NCI-H1930 (cell line): ENCODE measurements at regions not wholly inside any gene's neighbourhood (a gene's known extent, or its start where the extent isn't known, plus 50 kb on each side); places are given as distances from the start of the nearest gene placed in this dataset.

Experiments
- DNase-seq, 2 experiments: peaks; one replicate each; lab custom pipeline; 2025; lab: John Stamatoyannopoulos, UW

DNA sequence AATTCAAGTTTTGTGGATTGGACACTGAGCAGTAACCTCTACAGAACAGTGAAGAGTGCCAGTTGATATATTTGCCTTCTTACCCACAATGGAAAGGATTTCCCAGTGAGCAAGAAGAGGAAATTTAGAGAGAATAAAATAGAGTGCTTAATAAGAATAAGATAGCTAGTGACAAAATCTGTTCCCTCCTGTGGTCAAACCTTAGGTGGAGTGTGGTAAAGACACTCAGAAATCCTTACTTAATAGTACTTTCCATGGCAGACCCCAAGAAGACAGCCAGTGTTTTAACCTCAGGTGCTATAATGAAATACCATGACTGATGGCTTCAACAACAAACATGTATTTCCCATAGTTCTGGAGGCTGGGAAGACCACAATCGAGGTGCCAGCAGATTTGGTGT, 108.4 kb upstream of the TNFAIP3 start:
- DNase-seq, result no peak

DNA sequence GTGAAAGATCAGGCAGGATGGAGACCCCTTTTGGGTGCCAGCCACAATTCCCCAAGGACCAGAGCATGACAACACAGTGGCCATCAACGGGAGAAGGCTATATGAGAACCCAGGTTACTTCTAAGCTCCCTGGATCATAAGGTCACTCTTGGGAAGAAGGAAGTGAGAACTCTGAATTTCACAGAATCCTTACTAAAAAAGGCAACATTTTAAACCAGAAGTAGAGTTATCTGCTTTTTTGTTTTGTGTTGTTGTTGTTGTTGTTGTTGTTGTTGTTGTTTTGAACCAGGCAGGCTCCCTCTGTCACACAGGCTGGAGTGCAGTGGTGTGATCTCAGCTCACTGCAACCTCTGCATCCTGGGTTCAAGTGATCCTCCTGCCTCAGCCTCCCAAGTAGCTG, 107.4 kb upstream of the TNFAIP3 start:
- DNase-seq, result no peak

DNA sequence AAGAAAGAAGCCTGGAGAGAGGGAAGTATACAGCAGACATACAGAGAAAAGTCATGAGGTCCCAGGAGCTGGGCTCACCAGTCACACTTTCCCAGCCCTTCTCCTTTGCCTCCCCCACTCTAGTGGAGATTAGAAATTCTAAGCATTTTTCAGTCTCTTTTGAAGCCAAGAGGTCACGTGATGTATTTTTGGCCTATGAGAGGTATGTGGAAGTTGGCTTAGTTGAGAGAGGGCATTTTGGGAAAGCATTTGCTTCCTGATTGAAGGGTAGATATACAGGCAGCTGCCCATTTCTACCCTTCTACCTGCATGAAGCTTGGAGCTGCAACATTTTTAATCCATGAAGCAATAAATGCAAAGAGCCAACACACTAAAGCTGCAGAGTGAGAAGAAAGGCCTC, 106.0 kb upstream of the TNFAIP3 start:
- no peak for DNase-seq

DNA sequence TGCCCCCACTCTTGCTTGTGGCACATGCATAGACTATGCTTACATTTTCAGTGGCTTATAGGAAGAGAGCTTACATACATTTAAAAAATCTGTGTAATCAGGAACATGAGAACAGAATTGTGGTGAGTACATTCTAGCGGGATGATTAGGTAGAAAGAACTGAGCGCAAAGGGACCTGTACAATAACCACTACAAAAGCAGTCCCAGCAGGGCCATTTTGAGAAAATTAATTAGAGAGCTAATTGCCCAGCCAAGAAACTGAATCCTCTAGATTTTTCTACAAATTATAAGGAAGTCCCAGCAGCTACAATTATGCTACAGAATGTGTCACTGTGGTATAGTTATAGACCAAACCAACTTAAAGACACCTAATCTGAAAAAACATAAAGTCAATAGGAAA, 105.6 kb upstream of the TNFAIP3 start:
- DNase-seq, result peak in 1 of 2 experiments; percentile 4

DNA sequence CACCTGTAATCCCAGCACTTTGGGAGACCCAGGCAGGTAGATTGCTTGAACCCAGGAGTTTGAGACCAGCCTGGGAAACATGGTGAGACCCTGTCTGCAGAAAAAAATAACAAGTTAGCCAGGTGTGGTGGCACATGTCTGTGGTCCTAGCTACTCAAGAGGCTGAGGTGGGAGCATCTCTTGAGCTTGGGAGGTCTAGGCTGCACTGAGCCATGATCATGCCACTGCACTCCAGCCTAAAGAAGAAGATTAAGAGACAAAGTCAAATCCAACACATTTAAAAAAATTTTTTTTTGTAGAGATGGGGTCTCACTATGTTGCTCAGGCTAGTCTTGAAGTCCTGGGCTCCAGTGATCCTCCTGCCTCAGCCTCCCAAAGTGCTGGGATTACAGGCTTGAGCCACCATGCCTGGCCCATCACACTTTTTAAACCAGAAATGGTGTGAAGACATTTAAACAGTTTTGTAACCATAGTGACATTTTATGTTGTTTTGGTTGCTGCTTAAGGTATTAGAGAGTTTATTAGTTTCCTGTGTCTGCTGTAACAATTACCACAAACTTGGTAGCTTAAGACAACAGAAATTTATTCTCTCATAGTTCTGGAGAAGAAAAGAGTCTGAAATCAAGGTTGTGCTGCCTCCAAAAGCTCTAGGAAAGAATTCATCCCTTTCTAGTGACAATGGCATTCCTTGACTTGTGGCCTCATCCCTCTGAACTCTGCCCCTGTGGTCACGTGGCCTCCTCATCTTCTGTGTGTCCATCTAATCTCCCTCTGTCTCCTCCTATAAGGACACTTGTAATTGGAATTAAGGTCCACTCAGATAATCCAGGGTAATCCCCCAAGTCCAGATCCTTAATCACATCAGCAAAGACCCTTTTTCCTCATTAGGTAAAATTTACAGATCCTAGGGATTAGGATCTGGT, 104.6 kb upstream of the TNFAIP3 start:
- no peak for DNase-seq

DNA sequence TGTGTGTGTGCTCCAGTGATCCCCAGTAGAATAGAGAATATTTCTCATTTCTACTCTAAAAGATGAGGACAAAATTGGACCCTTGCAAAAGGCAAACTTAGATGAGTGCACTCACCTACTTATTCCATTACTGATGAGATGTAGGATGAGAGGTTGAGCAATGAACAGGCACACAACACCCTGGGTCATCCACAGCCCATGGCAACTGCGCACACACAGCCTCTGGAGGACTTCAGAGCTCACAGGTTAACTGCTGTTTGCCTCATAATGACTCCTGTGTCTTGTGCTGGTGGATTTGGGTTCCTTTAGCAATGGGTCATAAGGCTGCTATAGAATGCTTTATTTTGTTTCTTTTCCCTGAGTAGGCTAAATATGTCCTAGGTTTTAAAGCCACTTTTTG, 103.6 kb upstream of the TNFAIP3 start:
- DNase-seq, result no peak

DNA sequence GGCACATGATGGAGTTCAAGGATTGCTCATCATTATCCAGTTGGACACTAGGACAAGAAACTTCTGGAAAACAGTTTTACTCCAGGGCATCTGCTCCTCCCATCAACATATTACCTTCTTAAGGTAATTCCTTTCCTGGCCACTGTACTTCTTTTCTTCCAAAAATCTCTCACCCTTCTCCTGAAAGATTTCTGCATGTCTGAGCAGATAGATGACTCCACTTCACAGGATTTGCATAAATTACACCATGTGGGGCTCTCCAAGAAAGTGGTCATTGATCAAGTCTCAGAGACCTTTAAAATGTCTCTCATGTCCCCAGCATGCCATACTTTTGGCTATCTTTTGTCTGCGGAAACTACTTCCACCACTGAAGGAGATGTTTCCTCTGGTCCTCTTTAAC, 103.2 kb upstream of the TNFAIP3 start:
- DNase-seq, result no peak

DNA sequence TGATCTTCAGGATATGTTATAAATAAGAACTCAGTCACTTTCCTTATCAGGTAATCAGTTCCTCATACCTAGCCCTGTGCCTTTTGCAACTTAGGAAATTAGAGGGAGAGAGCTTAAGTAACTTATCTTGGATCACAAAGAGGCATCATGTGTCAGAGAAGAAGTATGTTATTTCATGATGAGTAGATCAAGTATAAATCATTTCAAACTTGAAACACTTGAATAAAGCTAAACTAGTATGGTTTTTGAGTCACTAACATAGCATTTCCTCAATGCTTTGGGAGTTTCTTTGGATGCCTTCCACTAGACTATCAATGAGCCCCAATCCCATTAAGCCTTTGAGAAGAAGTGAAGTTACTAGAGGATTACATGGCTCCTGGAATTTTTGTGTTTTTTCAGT, 102.6 kb upstream of the TNFAIP3 start:
- DNase-seq, result no peak

DNA sequence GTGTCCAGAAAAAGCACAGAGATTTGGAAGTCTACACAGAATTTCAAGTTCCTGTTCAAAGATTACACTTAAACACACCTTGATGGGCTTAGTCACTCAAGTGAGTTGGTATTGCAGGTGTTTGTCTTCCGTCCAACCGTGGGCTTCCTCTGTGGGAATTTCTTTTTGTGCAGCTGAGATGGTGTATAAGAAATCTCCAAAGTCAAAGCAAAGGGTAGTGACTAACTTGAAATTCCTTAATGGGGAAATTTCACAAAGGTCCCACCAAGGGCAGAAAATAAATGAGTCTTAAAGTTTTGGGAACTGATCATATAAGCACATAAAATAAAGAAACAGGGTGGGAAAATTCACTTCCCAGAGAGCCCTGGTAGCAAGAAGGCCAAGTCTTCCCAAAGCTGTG, 102.0 kb upstream of the TNFAIP3 start:
- no peak for DNase-seq

DNA sequence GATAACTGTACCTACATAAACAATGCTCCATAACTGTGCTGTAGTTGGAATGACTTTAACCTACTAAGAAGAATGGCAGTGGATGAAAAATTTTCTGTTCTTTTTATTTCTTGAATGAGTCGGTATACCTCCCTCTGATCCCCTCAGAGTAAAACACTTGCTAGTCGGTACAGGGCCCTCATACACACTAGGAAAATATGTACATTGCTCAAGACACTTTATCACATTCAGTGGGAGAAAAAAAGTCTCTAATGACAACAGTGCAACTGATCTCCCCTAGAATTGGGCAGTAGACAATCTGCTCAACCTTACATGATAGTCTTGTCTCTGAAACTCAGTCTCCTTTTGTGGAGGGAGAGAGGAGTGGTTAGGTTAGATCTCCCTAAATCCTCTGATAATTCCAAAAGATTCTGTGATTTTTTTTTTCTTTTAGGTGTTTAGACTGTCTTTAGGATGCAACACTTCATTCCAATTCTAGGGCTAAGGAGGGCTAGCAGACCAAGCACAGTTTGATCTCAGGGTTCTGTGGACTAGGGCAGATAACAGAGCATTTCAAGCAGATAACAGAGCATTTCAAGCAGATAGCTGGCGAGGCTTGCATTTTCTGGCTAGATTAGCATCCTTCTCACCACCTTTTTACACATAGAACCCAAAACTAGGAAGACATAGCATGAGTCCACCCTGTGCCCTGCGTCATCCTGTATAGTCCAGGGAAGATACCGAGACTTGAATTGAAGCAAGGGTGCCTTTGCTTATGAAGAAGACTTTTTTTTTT, 100.3 kb upstream of the TNFAIP3 start:
- DNase-seq, result no peak

DNA sequence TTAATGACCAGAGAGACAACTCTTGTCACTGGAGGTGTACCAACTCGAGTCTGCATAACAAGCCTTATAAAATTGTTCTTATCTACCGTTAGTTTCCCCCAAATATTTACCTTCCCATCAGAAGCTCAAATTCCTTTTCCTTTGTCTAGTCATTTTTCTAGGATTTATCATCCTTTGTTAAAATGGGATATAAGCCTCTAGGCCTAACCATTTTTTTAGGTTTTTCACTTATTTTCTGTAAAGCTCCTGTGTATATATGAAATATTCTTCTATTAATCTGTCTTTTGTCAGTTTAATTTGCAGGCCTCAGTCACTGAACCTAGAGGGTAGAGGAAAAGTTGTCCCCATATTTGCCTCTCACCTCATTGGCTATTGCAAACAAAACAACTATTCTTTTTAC, 99.6 kb upstream of the TNFAIP3 start:
- no peak for DNase-seq

DNA sequence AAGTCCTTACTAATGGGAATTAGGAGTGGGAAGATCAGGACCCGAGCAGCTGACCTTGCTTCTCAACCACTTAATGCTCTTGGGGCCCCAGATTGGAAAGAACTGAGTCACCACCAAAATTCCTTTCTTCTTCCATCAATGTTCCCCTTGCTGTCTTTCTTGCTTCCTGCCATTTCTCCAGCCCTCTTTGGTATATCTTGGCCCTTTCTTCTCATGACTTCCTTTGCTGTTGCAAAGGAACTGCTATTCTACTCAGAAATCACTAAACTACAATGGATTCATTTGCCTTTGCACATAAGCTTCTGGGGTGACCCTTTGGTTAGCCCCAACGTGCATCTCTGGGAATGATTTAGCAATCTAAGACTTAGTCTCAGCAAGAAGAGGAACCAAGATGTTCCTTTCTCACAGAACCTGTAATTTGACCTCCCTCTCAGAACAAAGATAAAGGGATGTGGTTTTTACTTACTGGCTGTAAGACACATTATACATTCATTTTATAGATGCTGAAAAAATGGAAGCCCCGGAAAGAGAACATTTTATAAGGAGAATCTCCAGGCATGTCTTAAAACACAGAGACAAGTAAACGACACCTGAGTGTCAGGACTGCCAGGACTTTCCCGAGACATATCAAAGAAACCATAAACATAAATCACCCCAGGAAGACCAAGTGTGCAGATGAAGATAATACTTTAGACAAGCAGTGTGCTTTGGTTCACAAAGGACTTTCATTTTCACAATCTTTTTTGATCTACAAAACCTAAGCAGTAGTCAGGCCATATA, 99.0 kb upstream of the TNFAIP3 start:
- no peak for DNase-seq

DNA sequence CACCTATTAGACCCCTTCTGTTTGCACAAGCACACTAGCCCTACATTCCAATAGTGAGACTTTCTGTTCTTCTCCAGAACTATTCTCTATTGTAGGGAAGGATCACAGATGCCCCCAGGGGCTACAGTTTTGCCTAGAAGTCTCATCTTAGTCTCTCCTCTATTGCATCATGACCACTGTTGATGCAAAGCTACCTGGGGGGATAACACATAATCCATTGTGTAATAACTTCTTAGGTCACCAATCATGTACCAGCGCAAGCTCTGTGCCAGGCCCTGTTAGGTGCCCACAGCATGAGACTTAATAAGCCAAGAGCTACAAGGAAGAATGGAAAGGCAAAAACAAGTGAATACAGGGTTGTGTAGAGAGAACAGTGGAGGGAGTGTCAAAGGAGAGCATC, 98.1 kb upstream of the TNFAIP3 start:
- no peak for DNase-seq

DNA sequence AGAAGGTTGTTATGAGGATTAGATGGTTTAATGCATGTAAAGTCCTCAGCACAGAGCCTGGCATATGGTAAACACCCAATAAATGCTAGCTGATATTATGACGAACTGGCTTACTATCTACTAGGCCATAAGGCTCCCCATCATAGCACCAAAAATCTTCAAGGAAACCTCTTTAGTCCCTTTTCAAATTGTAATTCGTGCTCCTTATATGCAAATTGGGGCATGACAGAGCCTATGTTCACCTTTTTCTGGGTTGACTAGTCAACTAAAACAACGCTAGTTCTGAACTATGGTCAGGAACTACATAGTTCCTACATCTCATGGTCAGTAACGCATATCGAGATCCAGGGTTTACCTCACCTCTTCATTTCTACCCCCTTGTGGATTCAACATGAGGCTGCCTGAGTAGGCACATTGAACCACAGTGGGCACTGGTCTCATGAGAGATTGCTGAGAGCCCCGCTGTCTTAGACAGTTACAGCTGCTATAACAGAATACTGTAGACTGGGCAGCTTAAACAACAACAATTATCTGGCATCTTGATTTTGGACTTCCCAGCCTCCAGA, 97.2 kb upstream of the TNFAIP3 start:
- DNase-seq, result no peak

DNA sequence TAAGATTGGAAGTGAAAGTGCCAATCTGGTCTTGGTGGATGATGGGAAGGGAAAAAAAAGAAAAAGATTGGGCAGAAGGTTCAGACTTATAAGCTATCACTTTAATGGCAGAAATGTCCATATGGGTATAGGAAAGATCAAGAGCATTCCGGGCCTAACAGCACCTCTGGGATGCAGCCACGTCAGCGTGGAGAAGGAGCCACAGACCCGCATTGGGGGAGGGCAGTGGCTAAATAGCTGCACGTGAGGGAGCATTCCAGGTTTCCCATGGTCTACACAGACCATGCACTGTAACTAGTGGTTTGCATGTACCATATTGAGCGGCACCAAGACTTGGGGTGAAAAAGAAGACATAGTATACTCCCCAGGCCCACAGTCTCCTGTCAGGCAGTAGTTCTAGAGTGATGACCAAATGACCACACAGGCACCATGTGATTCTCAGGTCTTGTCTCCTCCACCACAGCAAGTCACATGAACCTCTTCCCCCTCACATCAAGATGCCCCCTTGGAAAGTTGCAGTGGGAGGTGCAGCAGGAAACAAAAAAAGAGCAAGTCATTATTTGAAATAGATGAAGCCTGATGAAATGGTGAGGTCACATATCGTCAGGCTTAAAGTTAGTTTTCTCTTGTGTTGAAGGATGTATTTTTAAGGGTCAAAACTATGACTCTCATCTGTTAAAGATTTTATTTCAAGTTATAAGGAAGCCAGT, 94.4 kb upstream of the TNFAIP3 start:
- DNase-seq, result no peak

DNA sequence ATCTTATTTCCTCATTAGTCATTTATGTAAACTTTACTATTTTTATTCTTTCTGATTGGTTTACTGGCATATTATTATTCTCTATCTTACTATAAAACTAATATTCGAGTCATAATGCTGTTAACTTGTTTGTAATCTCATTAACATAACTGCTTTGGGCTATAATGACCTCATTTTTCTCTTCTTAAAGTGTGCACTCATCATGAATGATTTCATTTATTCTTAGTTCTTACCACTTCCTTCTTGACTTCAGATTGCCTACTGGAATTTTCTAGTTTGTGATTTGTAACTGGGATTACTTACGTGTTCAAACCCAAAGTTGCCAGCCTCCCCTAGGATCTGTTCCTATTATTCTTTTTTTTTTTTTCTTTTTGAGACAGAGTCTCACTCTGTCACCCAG, 91.8 kb upstream of the TNFAIP3 start:
- no peak for DNase-seq

DNA sequence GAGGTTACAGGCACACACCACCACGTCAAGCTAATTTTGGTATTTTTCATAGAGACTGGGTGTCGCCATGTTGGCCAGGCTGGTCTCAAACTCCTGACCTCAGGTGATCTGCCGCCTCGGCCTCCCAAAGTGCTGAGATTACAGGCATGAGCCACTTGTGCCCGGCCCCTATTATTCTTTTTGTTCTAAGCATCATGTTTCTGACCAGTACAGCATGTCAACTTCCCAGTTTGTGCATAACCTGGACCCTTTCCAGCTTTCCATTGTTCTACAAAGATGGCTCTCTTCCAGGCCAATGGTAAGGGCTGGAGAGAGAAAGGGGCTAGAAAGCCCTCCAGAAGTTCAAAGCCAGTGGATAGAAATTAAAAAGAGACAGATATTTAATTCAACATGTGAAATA, 91.3 kb upstream of the TNFAIP3 start:
- no peak for DNase-seq

DNA sequence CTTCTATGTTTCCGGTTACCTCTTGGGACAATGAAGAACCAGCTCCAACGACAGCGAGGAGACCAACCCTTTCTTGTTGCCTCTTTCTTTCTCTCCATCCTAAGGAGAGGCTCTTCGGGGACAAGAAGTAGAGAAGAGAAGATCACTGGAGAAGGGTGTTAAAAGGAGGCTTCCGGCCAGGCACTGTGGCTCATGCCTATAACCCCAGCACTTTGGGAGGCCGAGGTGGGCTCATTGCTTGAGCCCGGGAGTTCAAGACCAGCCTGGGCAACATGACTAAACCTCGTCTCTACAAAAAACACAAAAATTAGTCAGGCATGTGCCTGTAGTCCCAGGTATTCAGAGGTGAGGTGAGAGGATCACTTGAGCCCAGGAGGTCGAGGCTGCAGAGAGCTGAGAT, 90.8 kb upstream of the TNFAIP3 start:
- no peak for DNase-seq

DNA sequence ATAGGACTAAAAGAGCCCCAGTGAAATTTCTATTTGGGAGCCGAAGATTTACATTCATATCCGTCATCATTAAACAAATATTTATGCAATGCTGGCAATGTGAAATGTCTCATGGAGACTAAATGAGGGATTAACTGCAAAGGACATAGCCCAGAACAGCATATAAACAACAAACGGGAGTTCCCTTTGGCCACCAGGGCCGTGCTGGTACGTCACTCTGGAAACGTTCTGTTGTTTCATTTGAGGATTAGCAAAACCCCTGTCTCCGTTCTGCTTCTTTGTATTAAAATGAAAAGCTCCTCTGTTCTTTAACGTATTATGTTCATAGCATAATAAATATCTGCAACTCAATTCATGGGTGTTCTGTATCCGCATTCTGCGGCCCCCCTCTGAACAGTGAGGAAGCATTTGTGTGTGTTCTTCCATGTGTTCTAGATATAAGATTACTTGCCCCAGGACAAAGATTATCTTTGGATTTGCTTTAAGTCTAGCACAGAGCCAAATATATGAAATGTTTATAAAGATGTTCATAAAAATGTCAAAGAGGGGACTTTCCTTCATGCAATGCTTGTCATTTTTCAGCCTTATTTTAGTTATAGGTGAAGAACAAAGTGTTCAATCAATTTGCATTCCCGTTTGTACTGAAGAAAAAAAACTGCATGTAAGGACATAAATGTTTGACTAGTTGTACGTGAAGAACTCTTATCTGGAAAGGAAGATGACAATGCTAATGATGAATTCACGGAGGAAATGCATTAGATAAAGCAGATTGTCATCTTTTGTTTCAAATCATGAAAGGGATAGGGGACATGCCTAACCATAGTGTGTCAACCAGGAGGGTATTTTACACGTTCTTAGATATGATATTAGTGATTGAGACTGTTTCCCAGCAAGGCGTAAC, 90.0 kb upstream of the TNFAIP3 start:
- DNase-seq, result no peak

DNA sequence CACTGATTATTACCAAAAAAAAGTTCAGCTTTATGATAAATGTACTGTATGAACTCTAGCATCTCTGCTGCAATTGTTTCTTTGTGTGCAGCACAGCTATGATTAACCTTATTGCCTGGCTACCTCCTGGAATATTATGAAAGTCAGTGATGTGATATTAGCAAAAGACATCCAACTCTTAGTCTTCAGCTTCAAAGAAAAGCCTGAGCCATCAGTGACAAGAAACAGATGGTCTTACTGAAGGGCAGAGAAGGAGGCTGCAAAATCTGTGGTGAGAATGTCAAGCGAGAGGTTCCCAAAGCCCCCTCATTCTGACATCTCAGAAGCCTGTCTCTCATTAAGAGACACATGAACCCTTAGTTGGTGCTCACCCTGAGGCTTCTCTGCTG, 89.4 kb upstream of the TNFAIP3 start:
- no peak for DNase-seq

DNA sequence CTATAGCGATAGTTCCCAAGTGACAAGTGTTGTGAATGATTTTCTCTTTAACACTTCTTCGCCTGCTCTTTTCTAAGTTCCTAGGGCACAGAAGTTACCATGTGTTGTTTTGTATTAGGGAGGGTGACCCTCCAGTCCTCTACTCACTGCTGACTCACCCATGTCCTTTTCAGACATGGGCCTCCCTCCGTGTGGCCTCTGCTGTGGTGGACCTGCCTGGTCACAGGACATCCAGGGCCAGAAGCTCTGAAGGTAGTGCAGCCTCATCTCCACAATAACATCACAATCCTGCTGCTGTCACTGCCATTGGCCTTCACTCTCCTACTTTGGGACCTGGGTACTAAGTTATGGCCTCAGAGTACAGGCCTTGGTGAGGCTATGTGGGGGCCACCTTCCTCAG, 87.1 kb upstream of the TNFAIP3 start:
- no peak for DNase-seq
